ELF-1 (cell line): ENCODE measurements at regions not wholly inside any gene's neighbourhood (a gene's known extent, or its start where the extent isn't known, plus 50 kb on each side); places are given as distances from the start of the nearest gene placed in this dataset.
"Not testable (repeated sequence)": the region's sequence is repeated elsewhere in the genome, so short reads cannot be mapped to it uniquely, and the experiment has no call there.

Experiments used
- DNase-seq: peaks from one replicate; pipeline ENCODE4 v3.0.0-alpha.2; 2016; ENCODE audit warnings: low read depth, low spot score

GRCh38 chr13:65401315-65401714 lies 1828.8 kb downstream of the PCDH9 start:
- DNase-seq = no peak

GRCh38 chr13:65400702-65401101 lies 1829.4 kb downstream of the PCDH9 start:
- no peak for DNase-seq

- peak; percentile 6 for DNase-seq
Observed at GRCh38 chr13:65387743-65388347, 1842.3 kb downstream of the PCDH9 start.

- no peak for DNase-seq
Observed at GRCh38 chr13:65378943-65379519, 1851.1 kb downstream of the PCDH9 start.

GRCh38 chr13:65378484-65378883 lies 1851.7 kb downstream of the PCDH9 start:
- no peak for DNase-seq

DNA sequence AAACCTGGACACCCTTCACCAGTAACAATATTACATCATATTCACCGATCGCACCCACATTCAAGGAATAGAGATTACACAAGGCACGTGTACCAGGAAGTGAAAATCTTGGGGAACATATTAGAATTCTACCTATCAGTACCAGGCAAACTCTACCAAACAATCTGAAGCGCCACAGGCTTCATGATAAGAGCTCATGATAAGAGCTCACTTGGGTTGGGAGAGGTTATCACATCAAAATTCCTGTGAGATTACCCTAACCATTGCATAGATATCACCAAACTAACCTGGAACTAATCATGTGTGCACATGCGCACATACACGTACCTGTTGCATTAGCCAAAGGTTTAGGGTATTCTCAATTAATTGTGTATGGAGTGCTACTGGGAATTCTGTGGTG lies 1861.3 kb downstream of the PCDH9 start:
- no peak for DNase-seq

GRCh38 chr13:65353951-65354350 lies 1876.2 kb downstream of the PCDH9 start:
- no peak for DNase-seq

- DNase-seq = not testable (repeated sequence)
Observed at GRCh38 chr13:65353150-65353549, 1877.0 kb downstream of the PCDH9 start.

DNA sequence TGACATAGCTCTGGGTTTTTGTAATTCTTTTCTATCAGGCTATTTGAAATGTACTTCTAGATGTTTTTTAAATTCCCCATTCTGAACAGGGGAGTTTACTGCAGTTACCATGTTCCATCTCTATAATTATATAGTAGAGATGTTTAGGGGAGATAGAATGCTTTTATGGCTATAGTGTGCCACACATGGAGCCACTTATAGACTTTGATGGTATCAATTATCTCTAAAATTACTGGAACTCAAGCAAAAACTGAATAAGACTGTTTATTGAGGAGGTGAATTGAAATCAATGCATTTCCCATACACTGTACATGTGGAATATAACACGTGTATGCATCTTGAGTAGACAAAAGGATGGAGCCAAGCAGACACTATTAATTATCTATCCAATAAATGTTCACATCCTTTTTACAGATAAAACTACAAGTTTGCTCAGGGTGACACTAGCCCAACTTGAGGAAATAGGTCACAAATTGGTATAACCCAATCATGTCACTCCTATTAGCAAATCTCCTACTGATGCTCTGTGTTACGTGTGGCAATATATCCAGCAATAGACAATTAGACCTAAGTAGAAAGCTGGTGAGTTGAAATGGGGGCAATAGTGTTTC lies 1882.6 kb downstream of the PCDH9 start:
- DNase-seq = no peak

- DNase-seq = no peak
Observed at GRCh38 chr13:65343898-65344663, 1886.1 kb downstream of the PCDH9 start.

GRCh38 chr13:65342541-65343337 lies 1887.4 kb downstream of the PCDH9 start:
- DNase-seq = no peak

- no peak for DNase-seq
Observed at GRCh38 chr13:65339241-65339640, 1890.9 kb downstream of the PCDH9 start.

- no peak for DNase-seq
Observed at GRCh38 chr13:65336916-65337315, 1893.2 kb downstream of the PCDH9 start.

DNA sequence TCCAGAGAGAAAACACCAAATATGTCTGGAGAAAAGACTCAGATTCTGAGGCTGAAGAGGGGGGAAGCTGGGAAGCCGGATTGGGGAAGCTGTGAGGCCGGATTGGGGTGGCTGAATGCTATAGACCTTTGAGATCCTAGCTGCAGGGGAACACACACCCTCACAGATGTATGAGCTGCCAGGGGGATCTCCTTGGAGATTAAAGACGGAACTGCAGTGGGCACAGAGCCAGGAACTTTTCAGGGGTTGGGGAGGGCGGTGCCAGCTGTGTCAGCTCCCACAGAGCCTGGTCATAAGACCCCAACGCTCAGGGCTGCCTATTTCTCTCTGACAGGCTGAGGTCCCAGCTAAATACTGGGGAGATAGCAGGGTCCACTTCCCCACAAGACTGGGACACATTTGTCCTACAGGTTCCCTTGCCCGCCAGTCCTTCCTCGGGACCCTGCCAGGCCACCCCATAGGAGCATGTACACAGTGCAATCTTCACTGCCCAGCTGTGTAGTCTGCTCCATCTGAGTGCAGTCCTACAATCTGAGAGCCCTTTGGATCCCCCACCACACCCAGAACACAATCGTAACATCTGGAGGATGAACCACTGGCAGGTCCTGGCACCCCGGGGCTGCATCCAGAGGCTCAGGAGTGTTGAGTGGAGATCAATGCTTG lies 1893.9 kb downstream of the PCDH9 start:
- DNase-seq = no peak

- DNase-seq = no peak
Observed at GRCh38 chr13:65330691-65331090, 1899.4 kb downstream of the PCDH9 start.

GRCh38 chr13:65330287-65330686 lies 1899.8 kb downstream of the PCDH9 start:
- no peak for DNase-seq

GRCh38 chr13:65323192-65323591 lies 1906.9 kb downstream of the PCDH9 start:
- not testable (repeated sequence) for DNase-seq

GRCh38 chr13:65321423-65321822 lies 1908.7 kb downstream of the PCDH9 start:
- not testable (repeated sequence) for DNase-seq

GRCh38 chr13:65314008-65314407 lies 1916.1 kb downstream of the PCDH9 start:
- no peak for DNase-seq

DNA sequence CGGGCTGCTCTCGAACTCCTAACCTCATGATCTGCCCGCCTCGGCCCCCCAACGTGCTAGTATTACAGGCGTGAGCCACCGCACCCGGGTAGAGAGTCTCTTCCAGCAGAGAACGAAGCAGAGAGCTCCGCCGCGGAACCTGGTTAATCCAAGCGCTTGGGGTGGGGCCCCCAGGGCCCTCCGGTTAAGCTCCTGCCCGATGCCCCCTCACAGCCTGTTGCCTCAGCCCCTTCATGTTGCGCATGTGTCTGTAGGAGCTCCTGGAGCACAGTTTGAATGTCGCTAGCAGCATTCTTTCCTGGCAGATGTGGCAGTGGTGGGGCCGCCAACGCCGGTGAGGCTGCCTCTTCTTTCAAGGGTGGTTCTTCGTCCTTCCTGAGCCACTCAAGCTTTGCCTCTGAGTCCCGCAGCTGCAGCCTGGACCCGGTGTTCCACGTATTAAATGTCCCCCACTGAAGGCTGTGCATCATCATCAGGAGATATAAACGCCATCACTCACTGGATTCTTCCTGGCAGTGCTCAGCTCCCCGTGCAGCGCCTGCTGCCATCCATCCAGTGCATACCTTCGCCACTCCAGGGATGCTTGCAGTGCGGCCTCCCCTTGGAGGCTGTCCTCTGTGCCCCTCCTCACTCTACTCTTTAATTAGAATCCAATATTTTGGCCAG lies 1919.3 kb downstream of the PCDH9 start:
- no peak for DNase-seq

GRCh38 chr13:65309906-65310305 lies 1920.2 kb downstream of the PCDH9 start:
- DNase-seq = no peak
